Naive thymus-derived CD4-positive, alpha-beta T cell (primary cell): ENCODE measurements at regions not wholly inside any gene's neighbourhood (a gene's known extent, or its start where the extent isn't known, plus 50 kb on each side); places are given as distances from the start of the nearest gene placed in this dataset.

ENCODE experiments used
- ATAC-seq: fragments of 150-1000 bp; cut with Tn5 transposase; 2 replicates; pipeline ENCODE4 v1.10.0; 2021; ENCODE audit warnings: mild to moderate bottlenecking, moderate library complexity
- CTCF ChIA-PET: fragments of 350-600 bp; sonication (Branson Sonifier 250); formaldehyde crosslinking; loops from one replicate; lab custom pipeline; 2021; ENCODE audit warnings: antibody characterized with exemption; lab: Charles Lee
- POLR2A ChIA-PET: fragments of 350-600 bp; sonication (Branson Sonifier 250); formaldehyde crosslinking; loops from one replicate; lab custom pipeline; 2021; ENCODE audit warnings: antibody characterized with exemption, inconsistent platforms; lab: Charles Lee
- DNase-seq, 9 donors: peaks; one replicate each; pipeline versions ENCODE4 v3.0.0 to v3.0.0-alpha.2; 2020 to 2022; ENCODE audit warnings: mixed read lengths in 1 of 9
- H3K27ac ChIP-seq: one replicate; pipeline ENCODE4 v1.7.0; 2013; ENCODE audit warnings: mild to moderate bottlenecking, low read depth, low read length, moderate library complexity
- H3K27me3 ChIP-seq, 2 donors: one replicate each; pipeline ENCODE4 v1.7.0; 2013; ENCODE audit warnings: low read length in 2 of 2, mild to moderate bottlenecking in 2 of 2, moderate library complexity in 2 of 2; ENCODE audit not compliant: control insufficient read depth in 2 of 2, insufficient read depth in 2 of 2
- H3K36me3 ChIP-seq, 3 experiments: 1 replicate in 2 of 3; 2 replicates in 1 of 3; pipeline ENCODE4 v1.7.0; 2013; ENCODE audit warnings: low read length in 3 of 3, mild to moderate bottlenecking in 3 of 3, moderate library complexity in 1 of 3; ENCODE audit not compliant: insufficient read depth in 3 of 3, control insufficient read depth in 2 of 3
- H3K4me1 ChIP-seq, 2 donors: one replicate each; pipeline ENCODE4 v1.7.0; 2013; ENCODE audit warnings: low read length in 2 of 2, mild to moderate bottlenecking in 2 of 2, moderate library complexity in 1 of 2; ENCODE audit not compliant: control insufficient read depth in 2 of 2, insufficient read depth in 2 of 2
- H3K4me3 ChIP-seq: 2 replicates; pipeline ENCODE4 v1.7.0; 2013; ENCODE audit warnings: mild to moderate bottlenecking, low read length
- H3K9me3 ChIP-seq, 3 experiments: 1 replicate in 2 of 3; 2 replicates in 1 of 3; pipeline ENCODE4 v1.7.0; 2013; ENCODE audit warnings: low read length in 3 of 3; ENCODE audit not compliant: control insufficient read depth in 2 of 3
- H3K27ac Mint-ChIP-seq, 9 donors: one replicate each; pipeline ENCODE4 v1.8.0; 2020 to 2022; ENCODE audit warnings: mixed read lengths in 9 of 9, mild to moderate bottlenecking in 8 of 9, moderate library complexity in 5 of 9, inconsistent platforms in 2 of 9
- H3K27me3 Mint-ChIP-seq, 5 donors: one replicate each; pipeline ENCODE4 v1.8.0; 2021 to 2022; ENCODE audit warnings: mixed read lengths in 5 of 5, mild to moderate bottlenecking in 1 of 5
- H3K36me3 Mint-ChIP-seq, 5 donors: one replicate each; pipeline ENCODE4 v1.8.0; 2020 to 2022; ENCODE audit warnings: mixed read lengths in 5 of 5, mild to moderate bottlenecking in 3 of 5, inconsistent platforms in 1 of 5
- H3K4me1 Mint-ChIP-seq, 7 donors: one replicate each; pipeline ENCODE4 v1.8.0; 2020 to 2022; ENCODE audit warnings: mixed read lengths in 7 of 7, mild to moderate bottlenecking in 3 of 7, inconsistent platforms in 1 of 7
- H3K4me3 Mint-ChIP-seq, 10 donors: one replicate each; pipeline ENCODE4 v1.8.0; 2020 to 2022; ENCODE audit warnings: mild to moderate bottlenecking in 10 of 10, mixed read lengths in 10 of 10, moderate library complexity in 6 of 10, inconsistent platforms in 2 of 10
- H3K9me3 Mint-ChIP-seq, 11 donors: one replicate each; pipeline ENCODE4 v1.8.0; 2020 to 2022; ENCODE audit warnings: mixed read lengths in 11 of 11, mild to moderate bottlenecking in 4 of 11, inconsistent platforms in 1 of 11, moderate library complexity in 1 of 11
- intact Hi-C, 2 donors: fragments of 100-400 bp; cut with micrococcal nuclease; formaldehyde crosslinking; loops; one replicate each; pipeline ENCODE4 v1.15.1; 2023

- H3K27me3 Mint-ChIP-seq: peaks cover 0 to 9% (median 0%) of the 10 kb centered on the region in 5 donors
- Histone ChIP-seq H3K4me1 (no peaks in the 10 kb centered on the region), H3K4me3 (no peak overlapping the region), H3K36me3 (no peaks in the 10 kb centered on the region), H3K27me3 (no peaks in the 10 kb centered on the region), H3K9me3 (no peaks in the 10 kb centered on the region), H3K27ac (no peak overlapping the region)
- H3K4me1 Mint-ChIP-seq: no peaks in the 10 kb centered on the region
- intact Hi-C loops: no loop called here
- H3K9me3 Mint-ChIP-seq: peaks cover 0 to 22% (median 5%) of the 10 kb centered on the region in 11 donors
- ATAC-seq: peak; percentile 69
- H3K4me3 Mint-ChIP-seq: no peak overlapping the region
- peaks cover 0 to 4% (median 0%) of the 10 kb centered on the region in 5 donors for H3K36me3 Mint-ChIP-seq
- ChIA-PET POLR2A (interaction anchor here (0.6 kb wide), 1 partner anchor 11 kb away, joined by 3 read pairs; no protein-coding TSS in a partner anchor), CTCF (no interaction called here)
- H3K27ac Mint-ChIP-seq: no peak overlapping the region
- no peak for DNase-seq
Observed at GRCh38 chr9:107942856-107943255, 453.3 kb upstream of the KLF4 start.

- H3K9me3 Mint-ChIP-seq: peaks cover 0 to 22% (median 5%) of the 10 kb centered on the region in 11 donors
- ATAC-seq: no peak
- Histone ChIP-seq H3K4me1 (no peaks in the 10 kb centered on the region), H3K36me3 (no peaks in the 10 kb centered on the region), H3K27ac (no peak overlapping the region), H3K9me3 (no peaks in the 10 kb centered on the region), H3K4me3 (no peak overlapping the region), H3K27me3 (no peaks in the 10 kb centered on the region)
- intact Hi-C loops: no loop called here
- no peaks in the 10 kb centered on the region for H3K4me1 Mint-ChIP-seq
- POLR2A ChIA-PET: interaction anchor here (0.6 kb wide), 1 partner anchor 11 kb away, joined by 3 read pairs; no protein-coding TSS in a partner anchor
- CTCF ChIA-PET: no interaction called here
- H3K27ac Mint-ChIP-seq: no peak overlapping the region
- peaks cover 0 to 4% (median 0%) of the 10 kb centered on the region in 5 donors for H3K36me3 Mint-ChIP-seq
- H3K4me3 Mint-ChIP-seq: no peak overlapping the region
- no peak for DNase-seq
- peaks cover 0 to 9% (median 0%) of the 10 kb centered on the region in 5 donors for H3K27me3 Mint-ChIP-seq
Observed at GRCh38 chr9:107942291-107942690, 452.7 kb upstream of the KLF4 start.

GRCh38 chr9:107940616-107941595 lies 451.3 kb upstream of the KLF4 start:
- no peak overlapping the region for H3K4me3 Mint-ChIP-seq
- H3K9me3 ChIP-seq: no peaks in the 10 kb centered on the region
- no peaks in the 10 kb centered on the region for H3K4me1 ChIP-seq
- H3K27me3 ChIP-seq: no peaks in the 10 kb centered on the region
- H3K4me3 ChIP-seq: no peak overlapping the region
- peaks cover 0 to 9% (median 0%) of the 10 kb centered on the region in 5 donors for H3K27me3 Mint-ChIP-seq
- ChIA-PET POLR2A (no interaction called here), CTCF (no interaction called here)
- H3K36me3 Mint-ChIP-seq: peaks cover 0 to 4% (median 0%) of the 10 kb centered on the region in 5 donors
- H3K36me3 ChIP-seq: no peaks in the 10 kb centered on the region
- ATAC-seq (no peak), DNase-seq (no peak)
- peaks cover 0 to 22% (median 7%) of the 10 kb centered on the region in 11 donors for H3K9me3 Mint-ChIP-seq
- H3K27ac Mint-ChIP-seq: no peak overlapping the region
- no peaks in the 10 kb centered on the region for H3K4me1 Mint-ChIP-seq
- H3K27ac ChIP-seq: no peak overlapping the region
- intact Hi-C loops: no loop called here

GRCh38 chr9:107938801-107939386 lies 449.3 kb upstream of the KLF4 start:
- Histone ChIP-seq H3K9me3 (no peaks in the 10 kb centered on the region), H3K4me3 (no peak overlapping the region), H3K27me3 (no peaks in the 10 kb centered on the region), H3K27ac (no peak overlapping the region), H3K36me3 (no peaks in the 10 kb centered on the region), H3K4me1 (no peaks in the 10 kb centered on the region)
- DNase-seq (no peak), ATAC-seq (no peak)
- no peaks in the 10 kb centered on the region for H3K4me1 Mint-ChIP-seq
- ChIA-PET CTCF (no interaction called here), POLR2A (no interaction called here)
- H3K27ac Mint-ChIP-seq: no peak overlapping the region
- intact Hi-C loops: no loop called here
- H3K9me3 Mint-ChIP-seq: peaks cover 0 to 21% (median 7%) of the 10 kb centered on the region in 11 donors
- H3K27me3 Mint-ChIP-seq: peaks cover 0 to 9% (median 0%) of the 10 kb centered on the region in 5 donors
- no peak overlapping the region for H3K4me3 Mint-ChIP-seq
- peaks cover 0 to 4% (median 0%) of the 10 kb centered on the region in 5 donors for H3K36me3 Mint-ChIP-seq

- H3K4me3 ChIP-seq: no peak overlapping the region
- no peaks in the 10 kb centered on the region for H3K4me1 ChIP-seq
- DNase-seq (no peak), ATAC-seq (no peak)
- CTCF ChIA-PET: no interaction called here
- H3K27me3 ChIP-seq: no peaks in the 10 kb centered on the region
- H3K9me3 ChIP-seq: no peaks in the 10 kb centered on the region
- H3K27ac Mint-ChIP-seq: no peak overlapping the region
- intact Hi-C loops: no loop called here
- H3K27ac ChIP-seq: no peak overlapping the region
- POLR2A ChIA-PET: no interaction called here
- H3K36me3 Mint-ChIP-seq: peaks cover 0 to 4% (median 0%) of the 10 kb centered on the region in 5 donors
- H3K36me3 ChIP-seq: no peaks in the 10 kb centered on the region
- no peak overlapping the region for H3K4me3 Mint-ChIP-seq
- H3K9me3 Mint-ChIP-seq: peaks cover 0 to 13% (median 5%) of the 10 kb centered on the region in 11 donors
- H3K4me1 Mint-ChIP-seq: no peaks in the 10 kb centered on the region
- peaks cover 0 to 4% (median 0%) of the 10 kb centered on the region in 5 donors for H3K27me3 Mint-ChIP-seq
Observed at GRCh38 chr9:107935931-107936330, 446.4 kb upstream of the KLF4 start.

GRCh38 chr9:107933516-107933915 lies 443.9 kb upstream of the KLF4 start:
- Histone ChIP-seq H3K4me1 (no peaks in the 10 kb centered on the region), H3K27me3 (no peaks in the 10 kb centered on the region), H3K36me3 (no peaks in the 10 kb centered on the region), H3K27ac (no peak overlapping the region), H3K9me3 (no peaks in the 10 kb centered on the region), H3K4me3 (no peak overlapping the region)
- Mint-ChIP-seq H3K9me3 (peaks cover 0 to 14% (median 1%) of the 10 kb centered on the region in 11 donors), H3K27ac (no peak overlapping the region), H3K4me3 (no peak overlapping the region), H3K4me1 (peaks cover 0 to 2% (median 0%) of the 10 kb centered on the region in 7 donors), H3K27me3 (no peaks in the 10 kb centered on the region), H3K36me3 (no peaks in the 10 kb centered on the region)
- ATAC-seq: no peak
- intact Hi-C loops: no loop called here
- POLR2A ChIA-PET: no interaction called here
- DNase-seq: no peak
- CTCF ChIA-PET: no interaction called here
